GM23338 (cell line): ENCODE measurements at regions not wholly inside any gene's neighbourhood (a gene's known extent, or its start where the extent isn't known, plus 50 kb on each side); places are given as distances from the start of the nearest gene placed in this dataset.

Experiments used
- ATAC-seq: fragments of 200-7000 bp; cut with Tn5 transposase; 3 replicates; pipeline ENCODE4 v1.9.1; 2020
- DNase-seq: peaks from one replicate; pipeline ENCODE4 v3.0.0-alpha.2; 2015; ENCODE audit warnings: low spot score
- H2AFZ ChIP-seq: fragments of 200-600 bp; sonication (generic); 2 replicates; pipeline ENCODE4 v1.8.0; 2016; ENCODE audit warnings: antibody characterized with exemption, mild to moderate bottlenecking, moderate library complexity
- H3F3A ChIP-seq: fragments of 200-600 bp; sonication (generic); replicated peaks from 2 replicates; pipeline ENCODE4 v1.8.0; 2017; ENCODE audit warnings: antibody characterized with exemption, mixed run types, low read depth
- H3K27ac ChIP-seq: fragments of 200-600 bp; sonication (generic); 2 replicates; pipeline ENCODE4 v1.6.1; 2016; ENCODE audit warnings: low read depth
- H3K27me3 ChIP-seq: fragments of 200-600 bp; sonication (generic); 2 replicates; pipeline ENCODE4 v1.8.0; 2016; ENCODE audit warnings: mild to moderate bottlenecking, mixed run types, moderate library complexity; ENCODE audit not compliant: insufficient read depth
- H3K36me3 ChIP-seq: fragments of 200-600 bp; sonication (generic); 2 replicates; pipeline ENCODE4 v1.8.0; 2016; ENCODE audit warnings: mild to moderate bottlenecking; ENCODE audit not compliant: insufficient read depth
- H3K4me1 ChIP-seq: fragments of 200-600 bp; sonication (generic); 2 replicates; pipeline ENCODE4 v1.8.0; 2016; ENCODE audit warnings: mild to moderate bottlenecking, moderate library complexity; ENCODE audit not compliant: insufficient read depth
- H3K4me2 ChIP-seq: fragments of 200-600 bp; sonication (generic); 2 replicates; pipeline ENCODE4 v1.7.1; 2017; ENCODE audit warnings: mixed run types
- H3K4me3 ChIP-seq: fragments of 200-600 bp; sonication (generic); 2 replicates; pipeline ENCODE4 v1.6.1; 2016; ENCODE audit warnings: mixed run types
- H3K79me2 ChIP-seq: fragments of 200-600 bp; sonication (generic); replicated peaks from 2 replicates; pipeline ENCODE4 v1.8.0; 2017; ENCODE audit warnings: mild to moderate bottlenecking; ENCODE audit not compliant: insufficient read depth
- H3K9me2 ChIP-seq: fragments of 200-600 bp; sonication (generic); 2 replicates; pipeline ENCODE4 v1.8.0; 2017; ENCODE audit not compliant: insufficient read depth
- H4K20me1 ChIP-seq: fragments of 200-600 bp; sonication (generic); replicated peaks from 2 replicates; pipeline ENCODE4 v1.8.0; 2017; ENCODE audit warnings: mild to moderate bottlenecking; ENCODE audit not compliant: insufficient read depth
- H3K27ac Mint-ChIP-seq: 2 replicates; pipeline ENCODE4 v1.8.0; 2020; ENCODE audit warnings: inconsistent platforms, mild to moderate bottlenecking, moderate library complexity, mixed read lengths
- H3K27me3 Mint-ChIP-seq: 3 replicates; pipeline ENCODE4 v1.8.0; 2022; ENCODE audit warnings: low read depth, mild to moderate bottlenecking, moderate library complexity, mixed read lengths, inconsistent platforms; ENCODE audit not compliant: insufficient read depth, poor library complexity
- H3K36me3 Mint-ChIP-seq: 3 replicates; pipeline ENCODE4 v1.8.0; 2021; ENCODE audit warnings: low read depth, mild to moderate bottlenecking, inconsistent platforms, moderate library complexity, mixed read lengths
- H3K4me1 Mint-ChIP-seq: 3 replicates; pipeline ENCODE4 v1.8.0; 2020; ENCODE audit warnings: mild to moderate bottlenecking, inconsistent platforms, mixed read lengths
- H3K4me3 Mint-ChIP-seq: 3 replicates; pipeline ENCODE4 v1.8.0; 2021; ENCODE audit warnings: moderate library complexity, mild to moderate bottlenecking, inconsistent platforms, mixed read lengths
- H3K9me3 Mint-ChIP-seq: 3 replicates; pipeline ENCODE4 v1.8.0; 2020; ENCODE audit warnings: moderate library complexity, mild to moderate bottlenecking, inconsistent platforms, mixed read lengths
- CREB1 ChIP-seq: fragments of 250-450 bp; sonication (Bioruptor Pico); IDR thresholded peaks from 2 replicates; pipeline ENCODE4 v1.5.0; 2020; ENCODE audit warnings: low read depth, mild to moderate bottlenecking, moderate library complexity
- CTCF ChIP-seq, 2 experiments: fragments of 200-600 bp in 1 of 2; sonication (generic) in 1 of 2; conservative IDR thresholded peaks; 2 replicates each; pipeline versions ENCODE4 v1.5.1 to v1.6.1; 2016 to 2017; ENCODE audit warnings: antibody characterized with exemption in 2 of 2, low read depth in 2 of 2, mild to moderate bottlenecking in 2 of 2, moderate library complexity in 1 of 2
- EZH2phosphoT487 ChIP-seq: fragments of 200-600 bp; sonication (generic); IDR thresholded peaks from one replicate; pipeline ENCODE4 v1.8.1; 2018; ENCODE audit warnings: antibody characterized with exemption; ENCODE audit not compliant: unreplicated experiment
- NANOG ChIP-seq: IDR thresholded peaks from 2 replicates; pipeline ENCODE4 v1.6.1; 2016; ENCODE audit warnings: antibody characterized with exemption, borderline replicate concordance
- STAT1 ChIP-seq: IDR thresholded peaks from one replicate; pipeline ENCODE4 v1.6.1; 2016; ENCODE audit warnings: antibody characterized with exemption; ENCODE audit not compliant: unreplicated experiment
- ZNF114 ChIP-seq: fragments of 250-450 bp; sonication (Bioruptor Pico); IDR thresholded peaks from 2 replicates; pipeline ENCODE4 v1.5.0; 2020; ENCODE audit warnings: mild to moderate bottlenecking, moderate library complexity
- ZNF462 ChIP-seq: fragments of 250-450 bp; sonication (Bioruptor Pico); IDR thresholded peaks from 2 replicates; pipeline ENCODE4 v1.5.0; 2020; ENCODE audit warnings: mild to moderate bottlenecking, moderate library complexity

GRCh38 chr22:23499845-23500500 lies 80.1 kb downstream of the IGLL1 start (continued):
- TF ChIP-seq ZNF462 (CRISPR knock-in tag) (no peak), CTCF (conservative IDR thresholded peaks at IDR 0.05; ENCODE audit: low read depth in 2 of 2) (no peak), STAT1 (no peak)

GRCh38 chr22:23498811-23499798 lies 81.0 kb downstream of the IGLL1 start:
- no peak overlapping the region for H3K4me2 ChIP-seq
- H3K27ac Mint-ChIP-seq, result no peak overlapping the region
- TF ChIP-seq ZNF114 (CRISPR knock-in tag) (no peak), NANOG (no peak), EZH2phosphoT487 (no peak), CREB1 (CRISPR knock-in tag) (no peak), CTCF (conservative IDR thresholded peaks at IDR 0.05; ENCODE audit: low read depth in 2 of 2) (no peak)

More at GRCh38 chr22:23498811-23499798, 81.0 kb downstream of the IGLL1 start:
- H3K36me3 Mint-ChIP-seq, result no peaks in the 10 kb centered on the region
- no peaks in the 10 kb centered on the region for H4K20me1 ChIP-seq
- no peaks in the 10 kb centered on the region for H3K9me2 ChIP-seq
- H3K9me3 Mint-ChIP-seq, result no peaks in the 10 kb centered on the region
- peak; percentile 42 for ATAC-seq
- no peak overlapping the region for H2AFZ ChIP-seq
- H3K79me2 ChIP-seq, result no peaks in the 10 kb centered on the region
- no peaks in the 10 kb centered on the region for H3F3A ChIP-seq
- peaks cover 14% of the 10 kb centered on the region for H3K27me3 Mint-ChIP-seq
- no peak overlapping the region for H3K27ac ChIP-seq
- no peak overlapping the region for H3K4me3 ChIP-seq
- H3K4me1 Mint-ChIP-seq, result peaks cover 17% of the 10 kb centered on the region
- H3K27me3 ChIP-seq, result no peaks in the 10 kb centered on the region
- no peaks in the 10 kb centered on the region for H3K36me3 ChIP-seq
- H3K4me1 ChIP-seq, result no peaks in the 10 kb centered on the region
- no peak overlapping the region for H3K4me3 Mint-ChIP-seq
- DNase-seq, result no peak
